ENCODE measurements at regions not wholly inside any gene's neighbourhood (a gene's known extent, or its start where the extent isn't known, plus 50 kb on each side); places are given as distances from the start of the nearest gene placed in this dataset.

GRCh38 chr1:199279067-199279466 is 640.2 kb downstream of the PTPRC start:
- no peak overlapping the region for H3K4me3 Mint-ChIP-seq
- peaks cover 3% of the 10 kb centered on the region for H3K9me3 Mint-ChIP-seq
- H3K4me1 Mint-ChIP-seq = no peaks in the 10 kb centered on the region
- DNase-seq (ENCODE audit: low spot score in 2 of 2) (no peak), ATAC-seq (ENCODE audit: low read depth) (no peak)
- H3K36me3 Mint-ChIP-seq = no peaks in the 10 kb centered on the region
- H3K27ac Mint-ChIP-seq = no peak overlapping the region
- no peaks in the 10 kb centered on the region for H3K27me3 Mint-ChIP-seq

- ATAC-seq (ENCODE audit: low read depth) (no peak), DNase-seq (ENCODE audit: low spot score in 2 of 2) (no peak)
- no peaks in the 10 kb centered on the region for H3K36me3 Mint-ChIP-seq
- H3K9me3 Mint-ChIP-seq = peaks cover 3% of the 10 kb centered on the region
- H3K27ac Mint-ChIP-seq = no peak overlapping the region
- H3K4me1 Mint-ChIP-seq = no peaks in the 10 kb centered on the region
- H3K27me3 Mint-ChIP-seq = no peaks in the 10 kb centered on the region
- no peak overlapping the region for H3K4me3 Mint-ChIP-seq
Measured at GRCh38 chr1:199279872-199280645, 641.2 kb downstream of the PTPRC start.

- no peak overlapping the region for H3K4me3 Mint-ChIP-seq
- no peak for DNase-seq (ENCODE audit: low spot score in 2 of 2)
- H3K36me3 Mint-ChIP-seq = no peaks in the 10 kb centered on the region
- no peak overlapping the region for H3K27ac Mint-ChIP-seq
- no peaks in the 10 kb centered on the region for H3K4me1 Mint-ChIP-seq
- no peaks in the 10 kb centered on the region for H3K9me3 Mint-ChIP-seq
- no peak for ATAC-seq (ENCODE audit: low read depth)
- H3K27me3 Mint-ChIP-seq = no peaks in the 10 kb centered on the region
Measured at GRCh38 chr1:199282751-199283305, 644.0 kb downstream of the PTPRC start.

GRCh38 chr1:199283794-199284193 is 645.0 kb downstream of the PTPRC start:
- ATAC-seq (ENCODE audit: low read depth) (no peak), DNase-seq (ENCODE audit: low spot score in 2 of 2) (no peak)
- no peak overlapping the region for H3K4me3 Mint-ChIP-seq
- H3K27me3 Mint-ChIP-seq = no peaks in the 10 kb centered on the region
- H3K4me1 Mint-ChIP-seq = no peaks in the 10 kb centered on the region
- H3K9me3 Mint-ChIP-seq = no peaks in the 10 kb centered on the region
- H3K36me3 Mint-ChIP-seq = no peaks in the 10 kb centered on the region
- H3K27ac Mint-ChIP-seq = no peak overlapping the region

- DNase-seq (ENCODE audit: low spot score in 2 of 2) = no peak
- Mint-ChIP-seq H3K9me3 (no peaks in the 10 kb centered on the region), H3K4me1 (no peaks in the 10 kb centered on the region), H3K36me3 (no peaks in the 10 kb centered on the region), H3K4me3 (no peak overlapping the region), H3K27ac (no peak overlapping the region), H3K27me3 (no peaks in the 10 kb centered on the region)
- ATAC-seq (ENCODE audit: low read depth) = no peak
Measured at GRCh38 chr1:199287206-199287605, 648.4 kb downstream of the PTPRC start.

GRCh38 chr1:199287647-199288046 is 648.8 kb downstream of the PTPRC start:
- no peak overlapping the region for H3K4me3 Mint-ChIP-seq
- ATAC-seq (ENCODE audit: low read depth) (no peak), DNase-seq (ENCODE audit: low spot score in 2 of 2) (no peak)
- no peak overlapping the region for H3K27ac Mint-ChIP-seq
- no peaks in the 10 kb centered on the region for H3K36me3 Mint-ChIP-seq
- H3K4me1 Mint-ChIP-seq = no peaks in the 10 kb centered on the region
- no peaks in the 10 kb centered on the region for H3K9me3 Mint-ChIP-seq
- H3K27me3 Mint-ChIP-seq = no peaks in the 10 kb centered on the region

- Mint-ChIP-seq H3K36me3 (no peaks in the 10 kb centered on the region), H3K4me1 (no peaks in the 10 kb centered on the region), H3K9me3 (no peaks in the 10 kb centered on the region), H3K27me3 (no peaks in the 10 kb centered on the region), H3K4me3 (no peak overlapping the region), H3K27ac (no peak overlapping the region)
- ATAC-seq (ENCODE audit: low read depth) (no peak), DNase-seq (ENCODE audit: low spot score in 2 of 2) (no peak)
Measured at GRCh38 chr1:199290186-199290585, 651.3 kb downstream of the PTPRC start.

- H3K27me3 Mint-ChIP-seq = no peaks in the 10 kb centered on the region
- no peaks in the 10 kb centered on the region for H3K36me3 Mint-ChIP-seq
- ATAC-seq (ENCODE audit: low read depth) = no peak
- H3K27ac Mint-ChIP-seq = no peak overlapping the region
- H3K9me3 Mint-ChIP-seq = no peaks in the 10 kb centered on the region
- no peak for DNase-seq (ENCODE audit: low spot score in 2 of 2)
- H3K4me3 Mint-ChIP-seq = no peak overlapping the region
- no peaks in the 10 kb centered on the region for H3K4me1 Mint-ChIP-seq
Measured at GRCh38 chr1:199291022-199291740, 652.3 kb downstream of the PTPRC start.

- Mint-ChIP-seq H3K27ac (no peak overlapping the region), H3K27me3 (peaks cover under 1% of the 10 kb centered on the region), H3K9me3 (no peaks in the 10 kb centered on the region), H3K4me1 (no peaks in the 10 kb centered on the region), H3K4me3 (no peak overlapping the region), H3K36me3 (no peaks in the 10 kb centered on the region)
- DNase-seq (ENCODE audit: low spot score in 2 of 2) (no peak), ATAC-seq (ENCODE audit: low read depth) (no peak)
Measured at GRCh38 chr1:199292896-199293295, 654.1 kb downstream of the PTPRC start.

- no peak for DNase-seq (ENCODE audit: low spot score in 2 of 2)
- no peaks in the 10 kb centered on the region for H3K9me3 Mint-ChIP-seq
Measured at GRCh38 chr1:199295107-199295506, 656.3 kb downstream of the PTPRC start.

GRCh38 chr1:199297174-199297573 is 658.3 kb downstream of the PTPRC start:
- Mint-ChIP-seq H3K4me3 (no peak overlapping the region), H3K4me1 (no peaks in the 10 kb centered on the region), H3K9me3 (no peaks in the 10 kb centered on the region), H3K27me3 (peaks cover 2% of the 10 kb centered on the region), H3K36me3 (no peaks in the 10 kb centered on the region), H3K27ac (no peak overlapping the region)
- DNase-seq (ENCODE audit: low spot score in 2 of 2) (no peak), ATAC-seq (ENCODE audit: low read depth) (no peak)

More at GRCh38 chr1:199295107-199295506, 656.3 kb downstream of the PTPRC start:
- ATAC-seq (ENCODE audit: low read depth) = no peak
- Mint-ChIP-seq H3K27me3 (peaks cover 1% of the 10 kb centered on the region), H3K36me3 (no peaks in the 10 kb centered on the region), H3K27ac (no peak overlapping the region), H3K4me1 (no peaks in the 10 kb centered on the region), H3K4me3 (no peak overlapping the region)

- H3K9me3 Mint-ChIP-seq = no peaks in the 10 kb centered on the region
- no peak for DNase-seq (ENCODE audit: low spot score in 2 of 2)
- no peak overlapping the region for H3K27ac Mint-ChIP-seq
- no peak for ATAC-seq (ENCODE audit: low read depth)
- no peak overlapping the region for H3K4me3 Mint-ChIP-seq
- H3K36me3 Mint-ChIP-seq = no peaks in the 10 kb centered on the region
- H3K4me1 Mint-ChIP-seq = no peaks in the 10 kb centered on the region
- peaks cover 3% of the 10 kb centered on the region for H3K27me3 Mint-ChIP-seq
Measured at GRCh38 chr1:199297887-199298286, 659.0 kb downstream of the PTPRC start.

GRCh38 chr1:199298825-199299224 is 660.0 kb downstream of the PTPRC start:
- Mint-ChIP-seq H3K36me3 (no peaks in the 10 kb centered on the region), H3K9me3 (no peaks in the 10 kb centered on the region), H3K4me3 (no peak overlapping the region), H3K27ac (no peak overlapping the region), H3K4me1 (no peaks in the 10 kb centered on the region), H3K27me3 (peaks cover 5% of the 10 kb centered on the region)
- no peak for ATAC-seq (ENCODE audit: low read depth)
- no peak for DNase-seq (ENCODE audit: low spot score in 2 of 2)

- Mint-ChIP-seq H3K27ac (no peak overlapping the region), H3K9me3 (no peaks in the 10 kb centered on the region), H3K4me1 (no peaks in the 10 kb centered on the region), H3K36me3 (no peaks in the 10 kb centered on the region), H3K27me3 (peaks cover 7% of the 10 kb centered on the region), H3K4me3 (no peak overlapping the region)
- DNase-seq (ENCODE audit: low spot score in 2 of 2) = no peak
- ATAC-seq (ENCODE audit: low read depth) = no peak
Measured at GRCh38 chr1:199301472-199302217, 662.8 kb downstream of the PTPRC start.

Data from memory B cell (primary cell).